ENCODE measurements at regions not wholly inside any gene's neighbourhood (a gene's known extent, or its start where the extent isn't known, plus 50 kb on each side); places are given as distances from the start of the nearest gene placed in this dataset.

DNA sequence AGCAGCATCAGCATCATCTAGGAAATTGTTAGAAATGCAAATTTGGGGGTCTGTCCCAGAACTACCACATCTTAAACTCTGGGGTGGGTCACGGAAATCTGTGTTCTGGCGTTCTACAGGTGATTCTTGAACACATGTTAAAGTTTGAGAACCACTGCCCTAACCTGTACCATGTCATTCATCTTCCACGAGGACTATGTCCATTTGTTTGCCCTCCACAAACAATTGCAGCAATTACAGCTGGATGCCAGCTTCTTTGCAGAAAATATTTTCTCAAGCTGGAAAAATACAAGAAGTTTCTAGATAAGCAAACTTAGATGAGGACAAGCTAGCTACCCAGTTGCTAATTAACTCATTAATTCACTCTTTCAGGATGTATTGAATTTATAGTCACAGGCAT is 54.1 kb downstream of the MAFB start:
- no peak for DNase-seq

DNA sequence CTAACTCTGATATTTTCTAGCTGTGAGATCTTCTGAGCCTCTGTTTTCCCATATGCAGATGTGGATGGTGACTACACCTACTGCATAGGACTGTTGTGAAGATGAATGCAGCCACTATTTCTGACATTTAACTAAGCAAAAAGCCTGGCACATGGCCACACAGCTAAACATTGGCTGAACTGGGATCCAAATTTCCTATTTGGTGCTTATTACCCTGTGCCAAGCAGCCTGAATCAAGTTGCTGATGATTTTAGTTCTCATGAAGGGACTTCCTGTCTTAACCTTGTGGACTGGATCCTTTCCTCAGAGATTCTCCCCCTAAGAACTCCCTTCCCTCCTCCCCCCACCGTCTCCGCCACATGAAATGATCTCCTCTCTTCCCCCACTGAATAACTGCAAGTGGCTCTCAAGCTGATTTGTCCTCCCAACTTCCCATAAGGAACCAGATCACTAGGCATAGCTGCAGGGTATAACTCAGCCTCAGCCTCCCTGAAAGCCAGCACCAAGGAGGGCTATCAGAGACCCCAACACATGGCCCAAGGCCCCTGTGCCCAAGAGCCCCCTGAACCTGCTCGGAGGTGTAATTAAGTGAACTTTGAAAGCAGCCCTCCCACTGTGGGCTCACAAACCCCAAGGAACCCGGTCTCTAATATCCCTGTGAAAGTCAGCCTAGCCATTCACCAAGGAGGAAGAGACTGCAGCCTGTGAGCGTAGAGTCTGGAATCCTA is 55.7 kb downstream of the MAFB start:
- no peak for DNase-seq

DNA sequence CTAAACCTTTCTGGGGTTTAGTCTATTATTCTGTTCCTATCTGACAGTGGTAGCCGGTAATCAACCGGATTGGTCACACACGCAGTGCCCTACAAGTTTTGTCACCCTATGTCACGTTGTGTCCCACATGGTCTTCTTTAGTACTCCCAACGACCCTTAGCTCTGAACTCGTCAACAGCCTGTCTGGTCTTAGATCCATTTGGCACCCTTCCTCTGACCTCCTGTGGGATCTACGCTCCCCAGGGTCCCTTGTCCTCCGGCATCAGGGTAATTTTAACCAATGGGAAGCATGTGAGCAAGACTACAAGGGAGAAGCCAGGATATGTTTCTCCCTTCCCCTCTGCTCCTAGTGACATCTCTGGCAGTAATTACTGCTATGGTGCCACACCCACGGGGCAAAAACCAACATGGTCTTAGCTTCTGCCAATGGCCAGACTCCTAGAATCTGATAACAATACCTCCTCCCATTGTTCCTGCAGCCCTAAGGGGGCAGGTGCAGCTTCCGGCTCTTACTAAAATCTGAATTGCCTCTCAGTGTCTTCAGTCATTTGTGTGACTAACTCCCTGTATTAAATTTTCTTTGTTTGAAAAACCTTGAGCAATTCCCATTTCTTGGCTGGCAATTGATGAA is 56.6 kb downstream of the MAFB start:
- DNase-seq, result peak; percentile 29

DNA sequence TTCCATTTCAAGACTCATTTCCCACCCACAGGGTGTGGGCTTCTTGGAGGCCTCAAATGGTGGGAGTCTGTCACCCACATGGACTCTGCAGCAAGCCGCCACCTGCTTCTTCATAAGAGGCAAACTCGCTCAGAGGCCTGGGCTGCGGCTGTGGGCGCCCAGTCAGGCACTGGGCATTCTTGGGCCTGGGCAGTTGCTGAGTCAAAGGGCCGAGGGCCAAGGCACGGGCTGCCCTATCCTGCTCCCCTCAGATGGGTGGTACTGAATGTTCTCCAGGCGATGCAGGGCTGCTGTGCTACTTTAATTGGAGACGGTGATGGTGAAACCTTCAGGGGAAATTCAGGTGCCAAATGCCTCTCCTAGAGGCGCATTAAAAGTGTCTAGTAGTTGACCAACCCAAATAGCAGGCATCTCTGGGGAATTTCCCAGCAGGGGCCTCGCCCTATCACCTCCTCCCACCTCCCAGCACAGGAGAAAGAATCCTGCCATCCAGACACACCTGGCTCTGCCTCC is 57.9 kb downstream of the MAFB start:
- DNase-seq, result no peak

DNA sequence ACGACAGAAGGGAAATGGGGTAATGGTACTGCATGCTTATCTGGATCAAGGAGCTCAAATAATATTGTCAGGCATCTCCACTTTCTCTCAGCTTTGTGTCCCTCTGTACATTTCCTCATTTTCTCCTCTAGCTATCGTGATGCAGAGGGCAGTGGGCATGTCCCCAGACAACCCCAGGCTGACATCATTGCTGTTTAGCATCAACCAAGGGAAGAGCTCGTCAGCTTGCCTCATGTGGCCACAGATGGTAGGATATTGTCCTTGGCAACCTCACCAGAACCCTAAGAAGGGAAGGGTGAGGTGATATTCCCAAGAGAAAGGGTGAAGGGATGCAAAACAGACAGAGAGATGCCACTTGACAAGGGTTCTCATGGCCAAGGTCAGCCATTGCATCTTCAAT is 58.3 kb downstream of the MAFB start:
- DNase-seq, result no peak

DNA sequence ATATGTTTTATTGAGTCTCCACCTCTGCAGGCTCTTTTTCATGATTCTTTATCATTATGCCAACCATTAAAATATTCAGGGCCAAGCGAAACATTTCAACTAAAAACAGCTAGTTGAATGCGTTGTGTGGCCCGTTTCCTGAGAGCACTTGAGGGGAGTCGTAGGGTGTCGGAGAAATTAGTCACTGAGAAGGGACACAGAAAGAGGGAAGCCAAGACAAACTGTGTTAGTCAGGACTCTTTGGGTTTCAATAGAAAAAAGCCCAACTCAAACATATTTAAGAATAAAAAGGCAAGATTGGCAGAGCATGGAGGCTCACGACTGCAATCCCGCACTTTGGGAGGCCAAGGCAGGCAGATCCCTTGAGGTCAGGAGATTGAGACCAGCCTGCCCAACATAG is 58.9 kb downstream of the MAFB start:
- no peak for DNase-seq

DNA sequence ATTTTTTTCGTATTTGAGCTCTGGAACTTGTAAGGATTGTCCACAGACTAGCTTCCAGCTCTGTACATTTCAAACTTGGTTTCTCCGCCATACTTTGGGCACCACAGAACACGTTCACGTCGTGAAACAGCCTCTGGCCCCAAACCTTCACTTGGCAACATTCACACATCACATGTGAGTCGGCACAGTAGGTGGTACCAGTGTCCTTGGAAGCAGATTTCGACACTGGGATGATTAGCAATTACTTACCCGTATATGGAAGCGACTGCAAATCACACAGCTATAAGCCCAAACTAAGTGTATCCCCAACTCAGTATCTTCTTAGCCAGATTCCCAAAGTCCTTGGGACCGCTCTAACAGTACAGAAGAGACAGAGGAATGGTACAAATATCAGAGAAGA is 60.2 kb downstream of the MAFB start:
- no peak for DNase-seq

DNA sequence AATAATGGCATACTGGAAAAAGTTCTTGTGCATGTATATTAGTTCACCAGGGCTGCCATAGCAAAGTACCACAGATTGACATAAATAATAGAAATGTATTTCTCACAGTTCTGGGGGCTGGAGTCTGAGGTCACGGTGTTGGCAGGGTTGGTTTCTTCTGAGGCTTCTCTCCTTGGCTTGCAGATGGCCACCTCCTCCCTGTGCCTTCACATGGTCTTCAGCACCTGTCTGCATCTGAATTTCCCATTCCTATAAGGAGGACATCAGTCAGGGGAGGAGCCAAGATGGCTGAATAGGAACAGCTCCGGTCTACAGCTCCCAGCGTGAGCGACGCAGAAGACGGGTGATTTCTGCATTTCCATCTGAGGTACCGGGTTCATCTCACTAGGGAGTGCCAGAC is 70.0 kb downstream of the MAFB start:
- peak; percentile 50 for DNase-seq

DNA sequence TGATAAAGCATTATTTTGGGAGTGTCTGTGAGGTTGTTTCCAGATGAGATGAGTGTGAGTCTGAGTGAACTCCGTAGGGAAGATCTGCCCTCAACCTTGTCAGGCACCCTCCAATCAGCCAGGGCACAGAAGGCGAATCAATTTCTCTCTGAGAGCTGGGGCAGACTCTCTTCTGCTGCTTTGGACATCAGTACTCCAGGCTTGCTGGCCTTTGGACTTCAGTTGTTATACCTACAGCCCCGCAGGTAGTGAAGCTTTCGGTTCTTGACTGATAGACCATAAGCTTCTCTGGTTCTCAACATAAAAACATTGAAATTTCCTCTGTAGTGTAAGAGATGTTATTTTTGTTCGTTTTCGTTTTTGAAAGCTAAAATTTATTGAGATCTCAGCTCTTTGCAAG is 71.4 kb downstream of the MAFB start:
- DNase-seq, result no peak

DNA sequence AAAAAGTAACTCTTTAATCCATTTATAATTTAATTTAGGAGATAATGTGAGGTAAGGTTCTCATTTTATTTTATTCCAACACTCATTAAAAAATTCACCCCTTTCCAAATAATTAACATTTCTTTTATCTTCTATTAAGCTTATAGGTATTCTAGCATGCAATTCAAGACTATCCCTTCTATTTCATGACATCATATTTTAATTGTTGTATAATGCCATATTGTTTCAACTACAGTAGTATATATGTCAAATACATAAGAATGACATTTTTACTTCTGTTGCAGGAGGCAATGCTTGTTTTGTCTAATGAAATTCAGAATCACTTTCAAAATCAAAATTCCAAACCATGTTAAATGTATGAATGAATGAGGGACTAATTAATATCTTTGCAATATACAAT is 76.2 kb downstream of the MAFB start:
- DNase-seq, result no peak

DNA sequence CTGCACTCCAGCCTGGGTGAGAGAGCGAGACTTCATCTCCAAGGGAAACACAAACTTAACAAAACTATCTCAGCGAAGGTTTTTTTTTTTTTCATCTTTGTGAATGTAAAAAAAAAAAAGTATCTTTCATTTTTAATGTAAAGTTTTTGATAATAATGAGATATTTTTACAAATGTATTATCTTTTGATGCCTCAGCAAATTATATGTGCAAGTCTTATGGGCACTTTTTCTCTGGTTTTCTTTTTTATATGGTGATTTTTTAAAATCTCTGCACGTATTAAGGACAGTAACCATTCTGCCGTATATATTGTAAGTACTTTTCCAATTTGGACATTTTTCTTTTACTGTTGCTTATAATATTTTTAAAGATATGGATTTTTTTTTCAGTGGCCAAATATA is 76.8 kb downstream of the MAFB start:
- no peak for DNase-seq

DNA sequence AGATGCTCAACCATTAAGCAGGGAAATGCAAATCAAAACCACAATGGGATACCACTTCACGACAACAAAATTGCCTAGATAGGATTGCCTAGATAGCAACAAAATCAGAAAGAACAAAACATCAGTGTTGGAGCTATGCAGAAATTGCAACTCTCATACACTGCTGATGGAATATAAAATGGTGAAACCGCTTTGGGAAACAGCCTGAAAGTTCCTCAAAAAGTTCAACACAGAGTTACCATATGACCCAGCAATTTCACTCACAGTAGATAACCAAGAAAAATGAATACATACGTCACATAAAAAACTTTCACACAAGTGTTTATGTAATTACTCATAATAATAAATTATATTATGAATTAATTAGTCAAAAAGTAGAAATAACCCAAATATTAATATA is 78.3 kb downstream of the MAFB start:
- DNase-seq, result no peak

DNA sequence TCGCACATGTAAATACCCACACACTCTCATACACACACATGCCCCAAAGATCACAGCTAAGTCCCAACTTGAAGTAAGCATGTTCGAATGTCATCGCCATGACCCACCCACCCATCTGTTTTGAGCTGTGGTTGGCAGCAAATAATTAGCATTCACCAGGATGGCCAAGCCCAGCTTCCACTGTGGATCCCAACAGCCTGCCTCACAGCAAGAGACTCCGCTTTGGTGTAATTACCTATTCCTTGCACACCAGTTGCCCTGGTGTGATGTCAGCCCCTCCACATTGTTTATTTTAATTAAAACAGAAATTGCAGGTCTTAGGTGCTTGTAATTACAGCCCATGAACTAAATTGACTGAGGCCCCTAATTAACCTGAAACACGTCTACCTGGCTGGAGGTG is 81.1 kb downstream of the MAFB start:
- DNase-seq, result no peak

DNA sequence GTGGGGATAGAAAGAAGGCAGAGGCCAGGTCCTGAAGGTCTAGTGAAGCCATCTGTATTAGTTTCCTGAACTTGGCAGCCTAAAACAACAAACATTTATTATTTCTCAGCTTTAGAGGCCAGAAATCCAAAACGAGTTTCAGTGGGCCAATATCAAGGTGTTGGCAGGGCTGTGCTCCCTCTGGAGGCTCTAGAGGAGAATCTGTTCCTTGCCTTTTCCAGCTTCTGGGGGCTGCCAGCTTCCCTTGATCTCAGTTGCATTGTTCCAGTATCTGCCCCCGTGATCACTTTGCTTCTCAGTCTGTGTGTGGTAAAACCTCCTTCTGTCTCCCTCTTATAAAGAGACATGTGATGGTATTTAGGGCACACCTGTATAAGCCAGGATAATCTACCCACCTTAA is 82.4 kb downstream of the MAFB start:
- DNase-seq, result no peak

DNA sequence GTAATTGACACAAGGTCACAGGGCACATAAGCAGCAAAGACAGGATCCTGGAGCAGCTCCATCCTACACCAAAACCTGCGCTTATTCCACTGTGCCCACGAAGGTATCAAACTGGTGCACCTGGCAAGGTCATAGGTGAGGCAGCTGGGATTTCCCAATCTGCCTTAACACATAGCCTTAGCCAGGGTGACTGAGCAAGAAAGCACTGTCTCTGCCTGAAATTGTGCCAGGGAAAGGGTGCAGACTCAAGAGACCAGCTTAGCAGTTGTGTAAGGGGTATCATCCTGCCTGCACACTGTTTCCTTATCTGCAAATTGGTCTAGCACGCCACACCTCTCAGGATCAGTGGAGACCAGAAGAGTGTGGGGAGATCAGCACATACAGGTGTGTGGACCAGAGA is 82.8 kb downstream of the MAFB start:
- DNase-seq, result no peak

DNA sequence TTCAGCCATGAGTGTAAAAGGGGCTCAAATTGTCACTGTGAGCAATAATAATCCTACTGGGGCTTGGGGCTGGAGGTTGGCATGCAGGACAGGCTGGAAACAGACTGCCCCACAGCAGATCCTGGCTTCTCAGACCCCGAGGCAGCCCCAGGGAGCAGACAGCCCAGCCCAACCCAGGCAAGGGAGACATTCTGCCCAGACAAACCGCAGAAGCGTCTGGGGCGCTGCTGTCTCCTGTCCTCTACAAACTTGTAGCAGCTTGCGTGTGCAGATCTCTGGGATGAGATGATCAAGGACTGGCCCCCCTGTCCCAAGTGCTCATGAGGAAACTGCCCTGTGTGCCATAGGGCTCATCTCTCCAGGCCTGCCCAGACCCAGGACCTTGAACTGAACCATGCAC is 84.6 kb downstream of the MAFB start:
- DNase-seq, result no peak

DNA sequence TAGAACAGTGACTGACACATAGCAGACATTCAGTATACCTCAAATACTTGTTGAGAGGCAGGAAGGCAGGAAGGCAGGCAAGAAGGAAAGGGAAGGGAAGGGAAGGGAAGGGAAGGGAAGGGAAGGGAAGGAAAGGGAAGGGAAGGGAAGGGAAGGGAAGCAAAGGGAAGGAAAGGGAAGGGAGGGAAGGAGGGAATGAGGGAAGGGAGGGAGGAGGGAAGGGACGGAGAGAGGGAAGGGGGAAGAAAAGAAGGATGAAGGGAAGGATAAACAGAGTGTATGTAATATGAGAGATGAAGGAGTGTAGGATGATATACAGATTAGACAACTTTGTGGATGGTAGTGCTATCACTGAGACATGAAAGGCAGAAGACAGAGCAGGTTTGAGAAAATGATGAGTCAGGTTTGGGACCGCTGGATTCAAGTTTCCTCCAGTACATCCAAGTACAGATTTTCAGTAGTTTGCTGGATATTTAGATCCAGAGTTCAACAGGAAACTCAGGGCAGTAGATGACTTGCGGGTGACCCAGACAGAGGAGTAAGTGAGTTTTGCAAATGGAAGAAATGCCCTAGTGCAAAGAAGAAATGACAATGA is 85.9 kb downstream of the MAFB start:
- no peak for DNase-seq

DNA sequence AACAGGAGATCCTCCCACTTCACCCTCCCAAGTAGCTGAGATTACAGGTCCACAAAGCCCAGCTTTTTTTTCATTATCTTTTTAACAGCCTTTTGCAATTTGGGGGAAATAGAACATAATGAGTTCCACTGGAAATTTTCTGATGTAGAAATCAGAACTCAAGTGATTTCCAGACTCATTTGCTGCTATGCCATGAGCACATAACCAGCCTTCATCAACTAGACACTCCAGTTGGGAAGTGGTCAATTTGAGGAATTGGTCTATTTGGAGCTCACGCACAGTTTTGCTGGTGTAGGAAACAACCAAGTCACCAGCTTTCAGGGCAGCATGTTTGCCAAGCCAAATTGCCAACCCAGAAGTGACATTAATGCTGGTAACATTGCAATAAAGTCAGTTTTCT is 86.7 kb downstream of the MAFB start:
- DNase-seq, result no peak

DNA sequence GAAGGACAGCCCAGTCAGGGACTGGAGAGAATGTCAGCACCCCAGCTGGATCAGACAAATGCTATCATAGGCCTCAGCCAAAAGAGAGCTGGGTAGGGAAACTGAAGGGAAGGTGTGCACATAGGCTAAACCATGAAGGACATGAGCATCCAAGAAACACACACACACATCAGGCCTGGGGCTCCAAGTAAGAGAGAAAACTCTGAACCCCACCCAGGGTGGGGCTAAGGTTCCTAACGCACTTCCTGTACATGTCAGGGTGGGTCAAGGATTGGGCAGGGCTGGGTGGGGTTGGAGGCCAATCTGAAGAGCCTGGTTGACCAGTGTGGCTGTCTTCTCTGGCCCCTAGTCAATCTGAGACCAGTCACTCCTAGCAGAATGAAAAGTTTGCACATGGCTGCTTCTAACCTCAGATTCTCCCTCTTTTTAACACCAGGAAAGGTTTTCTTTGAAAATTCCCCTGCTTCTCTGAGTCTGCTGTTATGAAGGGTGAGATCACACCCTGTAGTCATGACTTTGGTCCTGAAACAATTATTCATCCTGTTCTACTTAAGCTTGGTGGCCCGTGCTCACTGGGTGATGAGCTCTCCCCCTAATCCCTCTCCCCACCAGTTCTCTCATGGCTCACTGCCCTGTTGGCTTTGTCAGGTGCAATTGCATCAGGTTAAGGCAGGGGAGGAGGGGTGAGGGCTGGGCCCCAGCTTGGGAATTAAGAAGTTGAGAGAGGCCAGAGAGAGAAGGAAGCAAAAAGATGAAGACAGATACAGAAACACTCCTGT is 88.4 kb downstream of the MAFB start:
- DNase-seq, result no peak

DNA sequence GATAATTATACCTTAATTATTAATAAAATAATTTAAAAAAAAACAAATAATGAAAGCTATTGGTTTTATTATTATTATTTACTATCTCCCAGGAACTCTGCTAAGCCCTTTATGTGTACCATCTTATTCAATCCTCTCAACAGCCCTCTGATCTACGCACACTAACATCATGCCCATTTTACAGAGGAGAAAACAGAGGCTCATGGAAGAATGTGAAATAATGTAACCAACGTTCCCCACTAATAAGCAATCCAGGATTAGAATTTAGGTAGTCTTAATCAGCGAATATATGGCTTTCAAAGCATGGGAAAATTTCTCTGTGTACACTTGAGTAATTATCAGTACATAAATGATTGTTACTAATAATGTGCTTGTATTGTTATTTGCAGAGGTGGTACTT is 89.0 kb downstream of the MAFB start:
- no peak for DNase-seq

DNA sequence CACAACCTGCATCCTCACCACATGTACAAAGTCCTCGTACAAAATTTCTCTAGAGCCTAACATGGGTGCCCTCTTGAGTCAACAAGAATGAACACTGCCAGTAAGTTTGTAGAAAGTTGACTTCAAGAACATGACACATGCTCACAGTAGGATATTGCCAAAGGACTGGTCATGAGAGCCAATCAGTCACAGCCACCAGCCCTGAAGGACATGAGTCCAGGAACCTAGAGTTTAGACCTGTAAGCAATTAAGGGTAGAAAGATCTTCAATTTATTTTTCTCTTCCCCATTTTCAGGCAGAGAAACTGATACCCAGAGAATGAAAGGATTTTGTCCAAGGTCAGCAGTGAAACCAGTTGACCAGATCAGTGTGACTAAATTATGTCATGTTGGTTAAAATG is 96.1 kb downstream of the MAFB start:
- DNase-seq, result no peak

DNA sequence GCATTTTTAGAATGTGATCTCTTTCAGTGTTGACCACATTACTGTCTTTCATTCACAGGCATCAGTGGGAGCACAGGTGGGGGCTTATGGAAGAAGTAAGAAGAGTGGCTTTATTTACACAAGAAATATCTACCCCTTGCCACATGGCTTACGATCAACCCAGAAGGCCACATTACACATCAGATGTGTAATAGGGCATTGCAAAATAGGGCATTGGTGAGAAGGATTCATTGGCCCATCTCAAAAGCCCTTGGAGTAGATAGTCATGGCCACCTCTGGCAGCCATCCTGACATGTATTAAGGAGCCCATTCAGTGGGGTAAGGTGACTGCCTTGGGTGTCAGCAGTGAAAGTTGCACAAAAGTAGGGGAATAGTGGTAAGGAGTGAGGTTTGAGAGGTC is 97.5 kb downstream of the MAFB start:
- no peak for DNase-seq

DNA sequence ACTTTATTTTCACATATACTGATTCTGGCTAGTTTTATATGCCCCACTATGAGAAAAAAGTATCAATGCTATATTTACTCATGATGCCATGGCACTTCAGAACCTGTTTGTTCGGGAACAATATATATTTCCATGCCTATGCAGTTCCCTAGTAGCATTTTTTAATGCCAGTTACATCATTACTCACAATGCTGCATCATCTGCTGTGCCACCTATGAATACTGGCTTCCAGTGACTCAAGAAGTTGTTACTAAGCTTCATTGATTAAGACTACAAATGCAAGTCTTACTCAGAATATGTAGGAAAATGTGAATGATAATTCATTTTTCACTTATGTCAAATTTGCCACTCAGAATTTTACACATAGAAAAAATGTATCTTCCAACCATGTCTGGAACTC is 97.9 kb downstream of the MAFB start:
- DNase-seq, result no peak

DNA sequence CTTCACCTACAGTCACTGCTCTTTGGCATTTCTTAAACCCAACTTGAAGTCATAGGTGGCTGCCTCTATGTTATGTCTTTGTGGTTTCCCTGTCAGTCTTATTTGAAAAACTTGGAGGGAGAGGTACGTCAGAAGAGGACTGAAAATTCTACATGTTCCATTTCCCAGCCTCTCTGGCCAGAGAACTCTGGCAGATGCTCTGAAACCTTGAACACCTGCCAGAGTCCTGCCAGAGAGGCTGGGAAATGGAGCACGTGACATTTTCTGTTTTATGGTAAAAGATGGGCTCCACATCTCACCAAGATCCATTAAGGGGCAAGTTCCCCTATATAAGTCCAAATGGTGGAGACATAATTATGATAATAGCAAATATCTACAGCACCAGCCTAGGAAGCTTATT is 99.5 kb downstream of the MAFB start:
- DNase-seq, result no peak
